A549 (cell line): ENCODE measurements at regions not wholly inside any gene's neighbourhood (a gene's known extent, or its start where the extent isn't known, plus 50 kb on each side); places are given as distances from the start of the nearest gene placed in this dataset.

Source experiments
- ATAC-seq, 2 experiments: fragments of 200-7000 bp in 1 of 2; fragments of >200 bp in 1 of 2; cut with Nextera tagmentation in 1 of 2; cut with Tn5 transposase in 1 of 2; 3 replicates each; pipeline versions ENCODE4 v1.8.0 to v1.9.1; 2018 to 2020; ENCODE audit warnings: mild to moderate bottlenecking in 1 of 2, moderate library complexity in 1 of 2
- CTCF ChIA-PET: fragments of 300-600 bp; sonication (Branson Sonifier 250); formaldehyde crosslinking; extraction: SDS; loops from one replicate; lab custom pipeline; 2021; ENCODE audit warnings: antibody characterized with exemption, inconsistent platforms; lab: Yijun Ruan, JAX
- POLR2A ChIA-PET: fragments of 350-600 bp; formaldehyde crosslinking; extraction: SDS; loops from one replicate; lab custom pipeline; 2021; ENCODE audit warnings: antibody characterized with exemption, inconsistent platforms; lab: Yijun Ruan, JAX
- DNase-seq, 2 experiments: peaks; one replicate each; pipeline versions ENCODE4 v3.0.0 to v3.0.0-alpha.2; 2011 to 2016; ENCODE audit warnings: low read depth in 1 of 2, low spot score in 1 of 2
- FAIRE-seq: peaks from 2 replicates; lab custom pipeline; 2011; peaks lifted over from hg19 to GRCh38; lab: Jason Lieb, UNC
- H3K27ac ChIP-seq, 2 experiments: fragments of >200 bp; sonication (Bioruptor Twin); formaldehyde crosslinking; 3 replicates each; pipeline ENCODE4 v1.5.1; 2016 to 2017
- H3K4me1 ChIP-seq: fragments of >200 bp; sonication (Bioruptor Twin); formaldehyde crosslinking; 3 replicates; pipeline ENCODE4 v1.6.1; 2016
- H3K4me2 ChIP-seq: fragments of >200 bp; sonication (Bioruptor Twin); formaldehyde crosslinking; 3 replicates; pipeline ENCODE4 v1.6.1; 2016
- H3K4me3 ChIP-seq: fragments of >200 bp; sonication (Bioruptor Twin); formaldehyde crosslinking; 3 replicates; pipeline ENCODE4 v1.5.1; 2016
- H3K9me3 ChIP-seq: fragments of >200 bp; sonication (Bioruptor Twin); formaldehyde crosslinking; 3 replicates; pipeline ENCODE4 v1.6.1; 2016
- CBX8 ChIP-seq: fragments of 200-600 bp; sonication (generic); IDR thresholded peaks from 2 replicates; pipeline ENCODE4 v1.6.1; 2016
- CHD4 ChIP-seq: fragments of 200-600 bp; sonication (generic); IDR thresholded peaks from 2 replicates; pipeline ENCODE4 v1.6.1; 2016; ENCODE audit warnings: antibody characterized with exemption, mild to moderate bottlenecking, borderline replicate concordance
- EHF ChIP-seq: fragments of 250-450 bp; sonication (Bioruptor Pico); IDR thresholded peaks from 2 replicates; pipeline ENCODE4 v1.5.0; 2020; ENCODE audit warnings: mild to moderate bottlenecking
- EHMT2 ChIP-seq: fragments of 200-600 bp; sonication (generic); IDR thresholded peaks from 2 replicates; pipeline ENCODE4 v1.6.1; 2016; ENCODE audit warnings: antibody characterized with exemption, low read depth, mild to moderate bottlenecking, moderate library complexity
- ESRRA ChIP-seq: fragments of 150-350 bp; IDR thresholded peaks from 2 replicates; pipeline ENCODE4 v1.6.1; 2014; ENCODE audit warnings: mild to moderate bottlenecking, low read length, borderline replicate concordance
- FOSB ChIP-seq: fragments of 250-450 bp; sonication (Bioruptor Pico); IDR thresholded peaks from 2 replicates; pipeline ENCODE4 v1.5.0; 2020; ENCODE audit warnings: mild to moderate bottlenecking, moderate library complexity
- GATA3 ChIP-seq: IDR thresholded peaks from 2 replicates; pipeline ENCODE4 v1.6.1; 2012; ENCODE audit warnings: borderline replicate concordance
- HEYL ChIP-seq: fragments of 250-450 bp; sonication (Bioruptor Pico); IDR thresholded peaks from 2 replicates; pipeline ENCODE4 v1.8.0; 2021; ENCODE audit warnings: mild to moderate bottlenecking, moderate library complexity
- HOXB13 ChIP-seq: fragments of 250-450 bp; sonication (Bioruptor Pico); IDR thresholded peaks from 2 replicates; pipeline ENCODE4 v1.5.0; 2020; ENCODE audit warnings: low read depth, mild to moderate bottlenecking, moderate library complexity
- MAFK ChIP-seq: fragments of 450-650 bp; IDR thresholded peaks from 2 replicates; pipeline ENCODE4 v1.6.1; 2014; ENCODE audit not compliant: partially characterized antibody
- MAZ ChIP-seq: fragments of 150-350 bp; IDR thresholded peaks from 2 replicates; pipeline ENCODE4 v1.6.1; 2014; ENCODE audit warnings: antibody characterized with exemption, low read depth, low read length, borderline replicate concordance
- MYC ChIP-seq: IDR thresholded peaks from 2 replicates; pipeline ENCODE4 v1.6.1; 2012; ENCODE audit warnings: mild to moderate bottlenecking, inconsistent platforms, low read length, improper control_type of control experiment, borderline replicate concordance
- NPAS2 ChIP-seq: fragments of 250-450 bp; sonication (Bioruptor Pico); IDR thresholded peaks from 2 replicates; pipeline ENCODE4 v1.8.0; 2022; ENCODE audit warnings: mild to moderate bottlenecking, moderate library complexity, borderline replicate concordance
- NR3C1 ChIP-seq: fragments of >200 bp; sonication (Bioruptor Twin); formaldehyde crosslinking; IDR thresholded peaks from 3 replicates; pipeline ENCODE4 v1.6.1; 2017
- POLR2A ChIP-seq: IDR thresholded peaks from 2 replicates; pipeline ENCODE4 v1.6.1; 2012; ENCODE audit warnings: mild to moderate bottlenecking, low read length
- POLR2AphosphoS2 ChIP-seq: conservative IDR thresholded peaks from 2 replicates; pipeline ENCODE4 v1.6.1; 2012; ENCODE audit warnings: low read length, improper control_type of control experiment, inconsistent platforms
- RARB ChIP-seq: fragments of 250-450 bp; sonication (Bioruptor Pico); IDR thresholded peaks from 2 replicates; pipeline ENCODE4 v1.8.0; 2021; ENCODE audit warnings: mild to moderate bottlenecking, moderate library complexity
- SREBF2 ChIP-seq: fragments of 450-650 bp; IDR thresholded peaks from 2 replicates; pipeline ENCODE4 v1.6.1; 2014; ENCODE audit warnings: mild to moderate bottlenecking, moderate library complexity
- TFCP2L1 ChIP-seq: fragments of 250-450 bp; sonication (Bioruptor Pico); IDR thresholded peaks from 2 replicates; pipeline ENCODE4 v1.5.0; 2021; ENCODE audit warnings: mild to moderate bottlenecking
- WGBS: methylation state at CpG from one replicate; pipeline ENCODE4 v1.1.6; 2017; ENCODE audit errors: missing lambda C conversion rate; 5-methylcytosine and 5-hydroxymethylcytosine counted together
- TF ChIP-seq, protein P1 (sequence below): IDR thresholded peaks from 2 replicates; pipeline ENCODE4 v1.6.1; 2012; ENCODE audit warnings: low read depth, borderline replicate concordance
- TF ChIP-seq, protein P2 (sequence below): IDR thresholded peaks from 2 replicates; pipeline ENCODE4 v1.6.1; 2012
- TF ChIP-seq, protein P3 (sequence below): fragments of 450-650 bp; IDR thresholded peaks from 2 replicates; pipeline ENCODE4 v1.6.1; 2014; ENCODE audit warnings: antibody characterized with exemption
- TF ChIP-seq, protein P4 (sequence below): fragments of >200 bp; sonication (Bioruptor Twin); formaldehyde crosslinking; IDR thresholded peaks from 2 replicates; pipeline ENCODE4 v1.6.1; 2016

DNA sequence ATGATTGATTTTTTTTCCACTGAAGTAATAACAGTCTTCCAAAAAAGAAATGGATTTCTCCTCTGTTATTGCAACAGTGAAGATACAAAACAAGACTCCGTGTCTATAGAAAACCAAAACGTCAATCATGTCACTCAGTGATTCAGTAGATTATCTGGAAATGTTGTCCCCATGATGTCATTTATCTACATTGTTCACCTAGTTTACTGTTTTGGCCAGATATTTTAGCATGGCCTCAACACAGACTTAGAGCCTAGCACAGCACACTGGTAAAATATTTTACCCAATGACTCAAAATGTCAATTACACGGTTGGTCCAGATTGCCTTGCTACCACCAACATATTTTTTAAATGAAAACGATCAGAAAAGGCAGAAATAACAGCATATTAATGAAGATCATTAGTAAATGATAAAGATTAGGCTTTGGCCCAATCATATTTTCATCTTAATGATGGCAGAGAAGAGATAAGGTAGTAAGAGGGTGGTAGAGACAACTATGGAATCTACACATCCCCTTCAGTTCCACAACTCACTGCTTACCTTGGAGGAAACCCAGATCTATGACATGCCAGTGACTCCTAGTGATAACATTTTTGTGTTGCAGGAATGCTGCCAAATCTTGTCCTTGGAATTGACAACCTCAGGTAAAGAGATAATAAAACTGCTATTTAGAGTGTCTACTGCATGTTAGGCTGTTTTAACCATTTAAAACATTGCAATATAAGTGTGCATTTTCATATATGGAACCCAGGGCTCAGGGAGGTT, 347.7 kb upstream of the ARPP21 start:
- CTCF ChIA-PET, result no interaction called here

DNA sequence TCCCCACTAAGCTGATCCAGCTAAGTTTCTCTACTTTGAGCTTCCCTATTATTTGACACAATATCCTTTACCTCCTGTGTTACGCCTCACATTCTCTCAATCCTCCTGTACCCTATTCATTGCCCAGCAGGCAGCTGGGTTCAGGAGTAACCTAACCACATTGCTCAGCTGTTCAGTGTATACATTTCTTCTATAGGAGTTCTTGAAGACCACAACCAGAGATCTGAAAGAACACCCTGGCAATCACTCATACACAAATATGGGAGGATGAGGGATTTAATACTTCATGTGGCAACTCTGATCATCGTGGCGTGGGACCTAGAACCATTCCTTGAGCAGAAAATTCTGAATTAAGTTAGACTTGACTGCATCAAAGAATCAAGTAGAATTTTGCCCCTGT, 346.8 kb upstream of the ARPP21 start:
- ChIA-PET CTCF (no interaction called here), POLR2A (no interaction called here)
- Histone ChIP-seq H3K27ac (no peak overlapping the region), H3K9me3 (no peaks in the 10 kb centered on the region), H3K4me2 (no peak overlapping the region), H3K4me3 (no peak overlapping the region), H3K4me1 (no peaks in the 10 kb centered on the region)
- DNase-seq (no peak), ATAC-seq (no peak), FAIRE-seq (no peak)
- WGBS, result 46% methylated on average over 3 of the region's 3 CpGs
- TF ChIP-seq NPAS2 (no peak), SREBF2 (no peak), HEYL (CRISPR knock-in tag) (no peak), TFCP2L1 (CRISPR knock-in tag) (no peak), GATA3 (no peak), ESRRA (no peak), FOSB (CRISPR knock-in tag) (no peak), POLR2A (no peak), CBX8 (no peak), POLR2AphosphoS2 (no peak)
- TF ChIP-seq, protein P1, sequence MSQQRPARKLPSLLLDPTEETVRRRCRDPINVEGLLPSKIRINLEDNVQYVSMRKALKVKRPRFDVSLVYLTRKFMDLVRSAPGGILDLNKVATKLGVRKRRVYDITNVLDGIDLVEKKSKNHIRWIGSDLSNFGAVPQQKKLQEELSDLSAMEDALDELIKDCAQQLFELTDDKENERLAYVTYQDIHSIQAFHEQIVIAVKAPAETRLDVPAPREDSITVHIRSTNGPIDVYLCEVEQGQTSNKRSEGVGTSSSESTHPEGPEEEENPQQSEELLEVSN, result no peak
- TF ChIP-seq, protein P2, sequence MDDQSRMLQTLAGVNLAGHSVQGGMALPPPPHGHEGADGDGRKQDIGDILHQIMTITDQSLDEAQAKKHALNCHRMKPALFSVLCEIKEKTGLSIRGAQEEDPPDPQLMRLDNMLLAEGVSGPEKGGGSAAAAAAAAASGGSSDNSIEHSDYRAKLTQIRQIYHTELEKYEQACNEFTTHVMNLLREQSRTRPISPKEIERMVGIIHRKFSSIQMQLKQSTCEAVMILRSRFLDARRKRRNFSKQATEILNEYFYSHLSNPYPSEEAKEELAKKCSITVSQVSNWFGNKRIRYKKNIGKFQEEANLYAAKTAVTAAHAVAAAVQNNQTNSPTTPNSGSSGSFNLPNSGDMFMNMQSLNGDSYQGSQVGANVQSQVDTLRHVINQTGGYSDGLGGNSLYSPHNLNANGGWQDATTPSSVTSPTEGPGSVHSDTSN, result no peak

More for the DNA sequence above, 347.7 kb upstream of the ARPP21 start:
- Histone ChIP-seq H3K4me3 (no peak overlapping the region), H3K4me2 (no peak overlapping the region), H3K27ac (no peak overlapping the region), H3K4me1 (no peaks in the 10 kb centered on the region), H3K9me3 (no peaks in the 10 kb centered on the region)
- TF ChIP-seq, protein P3, sequence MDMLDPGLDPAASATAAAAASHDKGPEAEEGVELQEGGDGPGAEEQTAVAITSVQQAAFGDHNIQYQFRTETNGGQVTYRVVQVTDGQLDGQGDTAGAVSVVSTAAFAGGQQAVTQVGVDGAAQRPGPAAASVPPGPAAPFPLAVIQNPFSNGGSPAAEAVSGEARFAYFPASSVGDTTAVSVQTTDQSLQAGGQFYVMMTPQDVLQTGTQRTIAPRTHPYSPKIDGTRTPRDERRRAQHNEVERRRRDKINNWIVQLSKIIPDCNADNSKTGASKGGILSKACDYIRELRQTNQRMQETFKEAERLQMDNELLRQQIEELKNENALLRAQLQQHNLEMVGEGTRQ, result no peak
- TF ChIP-seq CBX8 (no peak), HOXB13 (CRISPR knock-in tag) (no peak), NR3C1 (no peak), CHD4 (no peak), TFCP2L1 (CRISPR knock-in tag) (no peak), POLR2AphosphoS2 (no peak), POLR2A (no peak), MAFK (no peak), MAZ (no peak), EHMT2 (no peak)
- no peak for DNase-seq
- ATAC-seq, result no peak
- no peak for FAIRE-seq
- POLR2A ChIA-PET, result no interaction called here
- 5% methylated on average over 4 of the region's 4 CpGs for WGBS

DNA sequence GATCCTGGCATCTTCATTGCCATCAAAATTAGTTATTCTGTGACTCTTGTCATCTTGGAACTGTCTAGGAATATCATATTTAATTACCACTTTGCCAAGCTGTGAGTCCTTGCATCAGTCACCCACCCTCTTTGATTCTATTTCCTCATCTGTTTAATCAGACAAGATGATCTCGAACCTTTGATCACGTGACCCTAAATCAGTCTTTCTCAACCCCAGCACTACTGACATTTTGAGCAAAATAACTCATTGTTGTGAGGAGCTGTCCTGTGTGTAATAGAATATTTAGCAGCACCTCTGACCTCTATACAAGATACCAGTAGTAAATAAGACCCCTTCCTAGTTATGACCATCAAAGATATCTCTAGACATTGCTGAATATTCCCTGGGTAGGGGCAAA, 343.4 kb upstream of the ARPP21 start:
- POLR2A ChIA-PET, result no interaction called here
- H3K27ac ChIP-seq, result no peak overlapping the region
- CTCF ChIA-PET, result no interaction called here
- no peak overlapping the region for H3K4me3 ChIP-seq
- no peak for DNase-seq
- TF ChIP-seq POLR2AphosphoS2 (no peak), RARB (CRISPR knock-in tag) (no peak), EHF (CRISPR knock-in tag) (no peak), MYC (no peak)
- TF ChIP-seq, protein P3, result 0 out of 2 replicates have a peak, but pooled peaks have one; percentile 20
- TF ChIP-seq, protein P4, sequence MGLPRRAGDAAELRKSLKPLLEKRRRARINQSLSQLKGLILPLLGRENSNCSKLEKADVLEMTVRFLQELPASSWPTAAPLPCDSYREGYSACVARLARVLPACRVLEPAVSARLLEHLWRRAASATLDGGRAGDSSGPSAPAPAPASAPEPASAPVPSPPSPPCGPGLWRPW, result no peak
- H3K9me3 ChIP-seq, result no peaks in the 10 kb centered on the region
- H3K4me1 ChIP-seq, result no peaks in the 10 kb centered on the region
- WGBS, result 6% methylated on average over 2 of the region's 2 CpGs
- FAIRE-seq, result no peak
- ATAC-seq, result no peak
- H3K4me2 ChIP-seq, result no peak overlapping the region
